H1 (cell line): ENCODE measurements at regions not wholly inside any gene's neighbourhood (a gene's known extent, or its start where the extent isn't known, plus 50 kb on each side); places are given as distances from the start of the nearest gene placed in this dataset.

Experiments used
- CHD2 ChIP-seq: IDR thresholded peaks from 2 replicates; pipeline ENCODE4 v1.6.1; 2012; ENCODE audit warnings: low read length, improper control_type of control experiment
- CTCF ChIP-seq, 3 experiments: IDR thresholded peaks; 1 replicate in 2 of 3; 2 replicates in 1 of 3; pipeline versions ENCODE4 v1.5.1 to v1.6.1; 2011; ENCODE audit warnings: low read length in 3 of 3, mild to moderate bottlenecking in 3 of 3, inconsistent platforms in 2 of 3, low read depth in 1 of 3, moderate library complexity in 1 of 3; ENCODE audit not compliant: insufficient read depth in 1 of 3; ENCODE audit errors: control extremely low read depth in 1 of 3
- HDAC6 ChIP-seq: IDR thresholded peaks from one replicate; pipeline ENCODE4 v1.7.1; 2012; ENCODE audit warnings: low read depth, mild to moderate bottlenecking, inconsistent platforms, low read length, moderate library complexity

GRCh38 chr11:128018692-128019091 is 568.7 kb downstream of the ETS1 start:
- TF ChIP-seq CTCF (IDR thresholded peaks at IDR 0.05; ENCODE audit: control extremely low read depth in 1 of 3, insufficient read depth in 1 of 3, low read depth in 1 of 3, low read length in 3 of 3): no peak
- no peak for TF ChIP-seq HDAC6
- no peak for TF ChIP-seq CHD2
